HUES48 (cell line): ENCODE measurements at regions not wholly inside any gene's neighbourhood (a gene's known extent, or its start where the extent isn't known, plus 50 kb on each side); places are given as distances from the start of the nearest gene placed in this dataset.
"Not testable (repeated sequence)": the region's sequence is repeated elsewhere in the genome, so short reads cannot be mapped to it uniquely, and the experiment has no call there.

Source experiments
- H3K27ac ChIP-seq: one replicate; pipeline ENCODE4 v1.7.0; 2013; ENCODE audit warnings: low read depth, low read length, inconsistent platforms
- H3K27me3 ChIP-seq: 2 replicates; pipeline ENCODE4 v1.6.1; 2013; ENCODE audit warnings: mild to moderate bottlenecking, low read length; ENCODE audit not compliant: control insufficient read depth, insufficient read depth
- H3K36me3 ChIP-seq: 2 replicates; pipeline ENCODE4 v1.6.1; 2013; ENCODE audit warnings: low read length; ENCODE audit not compliant: control insufficient read depth, insufficient read depth
- H3K4me1 ChIP-seq: 2 replicates; pipeline ENCODE4 v1.6.1; 2013; ENCODE audit warnings: mild to moderate bottlenecking, low read length; ENCODE audit not compliant: control insufficient read depth, insufficient read depth
- H3K4me3 ChIP-seq: 2 replicates; pipeline ENCODE4 v1.5.1; 2013; ENCODE audit warnings: mild to moderate bottlenecking, low read depth, low read length
- H3K9ac ChIP-seq: 2 replicates; pipeline ENCODE4 v1.6.1; 2013; ENCODE audit warnings: mild to moderate bottlenecking, low read depth, low read length, moderate library complexity
- H3K9me3 ChIP-seq: 2 replicates; pipeline ENCODE4 v1.6.1; 2013; ENCODE audit warnings: low read length; ENCODE audit not compliant: control insufficient read depth, insufficient read depth

GRCh38 chr14:53237488-53237887 lies 84.4 kb upstream of the DDHD1 start:
- H3K27me3 ChIP-seq: no peaks in the 10 kb centered on the region
- H3K27ac ChIP-seq: no peak overlapping the region
- peaks cover 17% of the 10 kb centered on the region for H3K4me1 ChIP-seq
- no peaks in the 10 kb centered on the region for H3K36me3 ChIP-seq
- H3K9ac ChIP-seq: no peak overlapping the region
- H3K9me3 ChIP-seq: peaks cover 8% of the 10 kb centered on the region; the same call in 1 of the 2 replicates
- no peak overlapping the region for H3K4me3 ChIP-seq

GRCh38 chr14:53236708-53237107 lies 83.6 kb upstream of the DDHD1 start:
- no peak overlapping the region for H3K27ac ChIP-seq
- H3K9ac ChIP-seq: no peak overlapping the region
- no peaks in the 10 kb centered on the region for H3K36me3 ChIP-seq
- peaks cover 2% of the 10 kb centered on the region; the same call in 1 of the 2 replicates for H3K9me3 ChIP-seq
- H3K4me3 ChIP-seq: no peak overlapping the region
- no peaks in the 10 kb centered on the region for H3K27me3 ChIP-seq
- peaks cover 17% of the 10 kb centered on the region for H3K4me1 ChIP-seq

DNA sequence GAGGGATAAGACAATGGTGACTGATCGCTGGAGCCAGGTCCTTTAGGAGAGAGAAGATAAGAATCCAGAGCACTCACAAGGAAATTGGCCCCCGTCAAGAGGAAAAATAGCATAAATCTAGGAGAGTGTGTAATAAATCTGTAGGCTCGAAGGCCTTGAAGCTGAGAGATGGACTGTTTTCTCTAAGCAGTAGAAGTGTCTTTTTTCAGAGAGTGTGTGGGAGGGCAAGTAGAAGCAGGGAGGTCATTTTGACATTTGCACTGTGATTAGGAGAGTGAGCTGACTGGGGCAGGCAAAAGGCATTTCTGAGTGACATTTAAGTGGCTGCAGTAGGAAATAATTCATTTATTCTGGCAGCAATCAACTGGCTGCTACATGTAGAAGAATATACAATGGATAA lies 78.0 kb upstream of the DDHD1 start:
- no peaks in the 10 kb centered on the region for H3K36me3 ChIP-seq
- H3K9me3 ChIP-seq: no peaks in the 10 kb centered on the region
- H3K9ac ChIP-seq: no peak overlapping the region
- no peak overlapping the region for H3K4me3 ChIP-seq
- H3K27ac ChIP-seq: no peak overlapping the region
- H3K4me1 ChIP-seq: peaks cover 7% of the 10 kb centered on the region; the same call in 1 of the 2 replicates
- no peaks in the 10 kb centered on the region for H3K27me3 ChIP-seq

DNA sequence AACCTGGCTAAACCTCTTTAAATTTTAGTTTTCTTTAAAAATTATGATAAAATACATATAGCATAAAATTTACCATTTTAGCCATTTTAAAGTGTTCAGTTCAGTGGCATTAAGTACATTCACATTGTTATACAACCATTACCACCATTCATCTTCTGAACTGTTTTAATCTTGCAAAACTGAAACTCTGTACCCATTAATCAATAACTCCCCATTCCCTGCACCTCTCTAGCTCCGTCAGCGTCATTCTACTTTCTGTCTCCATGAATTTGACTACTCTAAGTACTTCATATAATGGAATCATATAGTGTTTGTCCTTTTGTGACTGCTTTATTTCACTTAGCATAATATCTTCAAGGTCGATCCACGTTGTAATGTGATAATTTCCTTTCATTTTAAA lies 75.8 kb upstream of the DDHD1 start:
- Histone ChIP-seq H3K9ac (no peak overlapping the region), H3K4me3 (no peak overlapping the region), H3K27me3 (no peaks in the 10 kb centered on the region), H3K27ac (no peak overlapping the region), H3K36me3 (no peaks in the 10 kb centered on the region), H3K9me3 (no peaks in the 10 kb centered on the region), H3K4me1 (no peaks in the 10 kb centered on the region)

DNA sequence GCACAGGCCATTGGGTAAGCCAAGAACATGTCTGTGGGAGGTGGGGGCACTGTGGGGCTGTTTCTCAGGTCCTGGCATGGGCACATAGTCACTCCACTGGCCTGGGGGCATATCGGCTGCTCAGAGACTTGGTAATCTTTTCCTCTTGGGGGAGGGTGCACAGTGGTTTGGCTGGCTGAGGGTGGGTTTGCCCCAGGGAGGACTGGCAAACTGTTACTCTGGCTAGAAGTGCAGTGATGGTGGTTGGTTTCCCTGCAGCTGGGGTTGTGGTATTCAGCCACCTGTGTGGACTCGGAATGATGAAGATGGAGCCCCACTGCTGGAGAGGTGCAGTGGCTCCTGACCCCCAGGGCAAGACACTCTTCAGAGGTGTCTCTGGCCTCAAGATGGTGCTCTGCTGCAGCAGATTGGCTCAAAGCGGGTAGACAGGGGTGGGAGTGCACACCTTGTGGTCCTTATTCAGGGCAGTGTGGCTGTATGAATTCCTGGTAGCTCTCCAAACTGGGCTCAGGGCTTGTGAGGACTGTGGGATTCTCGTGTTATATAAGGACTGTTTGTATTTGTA lies 74.1 kb upstream of the DDHD1 start:
- H3K4me3 ChIP-seq: no peak overlapping the region
- H3K9me3 ChIP-seq: no peaks in the 10 kb centered on the region
- no peaks in the 10 kb centered on the region for H3K27me3 ChIP-seq
- no peak overlapping the region for H3K9ac ChIP-seq
- H3K36me3 ChIP-seq: no peaks in the 10 kb centered on the region
- H3K27ac ChIP-seq: no peak overlapping the region
- H3K4me1 ChIP-seq: no peaks in the 10 kb centered on the region

GRCh38 chr14:53226553-53226952 lies 73.4 kb upstream of the DDHD1 start:
- Histone ChIP-seq H3K4me3 (no peak overlapping the region), H3K27ac (no peak overlapping the region), H3K27me3 (no peaks in the 10 kb centered on the region), H3K9me3 (no peaks in the 10 kb centered on the region), H3K9ac (no peak overlapping the region), H3K4me1 (no peaks in the 10 kb centered on the region), H3K36me3 (no peaks in the 10 kb centered on the region)

- no peaks in the 10 kb centered on the region for H3K36me3 ChIP-seq
- H3K27me3 ChIP-seq: no peaks in the 10 kb centered on the region
- H3K4me1 ChIP-seq: peaks cover 3% of the 10 kb centered on the region; the same call in 1 of the 2 replicates
- no peak overlapping the region for H3K9ac ChIP-seq
- H3K4me3 ChIP-seq: no peak overlapping the region
- H3K9me3 ChIP-seq: no peaks in the 10 kb centered on the region
- H3K27ac ChIP-seq: no peak overlapping the region
Measured at GRCh38 chr14:53220914-53221313, 67.8 kb upstream of the DDHD1 start.

GRCh38 chr14:53218161-53218560 lies 65.0 kb upstream of the DDHD1 start:
- Histone ChIP-seq H3K27ac (no peak overlapping the region), H3K4me1 (peaks cover 10% of the 10 kb centered on the region), H3K4me3 (peak overlapping the region; percentile 65), H3K9me3 (no peaks in the 10 kb centered on the region), H3K9ac (no peak overlapping the region), H3K36me3 (no peaks in the 10 kb centered on the region), H3K27me3 (no peaks in the 10 kb centered on the region)

DNA sequence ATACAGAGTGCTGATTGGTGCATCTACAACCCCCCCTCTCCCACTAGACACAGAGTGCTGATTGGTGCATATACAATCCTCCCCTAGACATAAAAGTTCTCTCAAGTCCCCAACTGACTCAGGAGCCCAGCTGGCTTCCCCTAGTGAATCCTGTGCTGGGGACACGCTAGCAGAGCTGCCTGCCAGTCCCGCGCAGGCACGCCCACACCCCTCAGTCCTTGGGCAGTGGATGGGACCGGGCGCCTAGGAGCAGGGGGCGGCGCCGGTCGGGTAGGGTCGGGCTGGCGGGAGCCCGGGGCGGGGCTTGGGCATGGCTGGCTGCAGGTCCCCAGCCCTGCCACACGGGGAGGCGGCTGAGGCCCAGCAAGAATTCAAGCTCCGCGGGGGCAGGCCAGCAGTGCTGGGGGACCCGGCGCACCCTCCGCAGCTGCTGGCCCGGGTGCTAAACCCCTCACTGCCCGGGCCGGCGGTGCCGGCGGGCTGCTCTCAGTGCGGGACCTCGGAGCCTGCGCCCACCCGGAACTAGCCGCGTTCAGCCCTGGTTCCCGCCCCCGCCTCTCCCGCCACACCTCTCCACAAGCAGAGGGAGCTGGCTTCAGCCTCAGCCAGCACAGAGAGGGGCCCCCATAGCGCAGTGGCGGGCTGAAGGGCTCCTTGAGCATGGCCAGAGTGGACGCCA lies 64.3 kb upstream of the DDHD1 start:
- Histone ChIP-seq H3K4me1 (peaks cover 10% of the 10 kb centered on the region), H3K9me3 (no peaks in the 10 kb centered on the region), H3K27ac (peak overlapping the region; percentile 69), H3K27me3 (no peaks in the 10 kb centered on the region), H3K4me3 (peak overlapping the region; percentile 65), H3K9ac (peak overlapping the region; percentile 57; the same call in 1 of the 2 replicates), H3K36me3 (no peaks in the 10 kb centered on the region)

DNA sequence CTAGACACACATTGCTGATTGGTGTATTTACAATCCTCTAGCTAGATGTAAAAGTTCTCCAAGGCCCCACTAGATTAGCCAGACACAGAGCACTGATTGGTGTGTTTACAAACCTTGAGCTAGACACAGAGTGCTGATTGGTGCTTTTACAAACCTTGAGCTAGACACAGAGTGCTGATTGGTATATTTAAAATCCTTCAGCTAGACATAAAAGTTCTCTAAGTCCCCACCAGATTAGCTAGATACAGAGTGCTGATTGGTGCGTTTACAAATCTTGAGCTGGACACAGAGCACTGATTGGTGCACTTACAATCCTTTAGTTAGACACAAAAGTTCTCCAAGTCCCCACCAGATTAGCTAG lies 63.8 kb upstream of the DDHD1 start:
- not testable (repeated sequence) for H3K27ac ChIP-seq, H3K36me3 ChIP-seq, H3K9ac ChIP-seq, H3K27me3 ChIP-seq, H3K9me3 ChIP-seq
- Histone ChIP-seq H3K4me1 (peaks cover 10% of the 10 kb centered on the region), H3K4me3 (peak overlapping the region; percentile 65)

DNA sequence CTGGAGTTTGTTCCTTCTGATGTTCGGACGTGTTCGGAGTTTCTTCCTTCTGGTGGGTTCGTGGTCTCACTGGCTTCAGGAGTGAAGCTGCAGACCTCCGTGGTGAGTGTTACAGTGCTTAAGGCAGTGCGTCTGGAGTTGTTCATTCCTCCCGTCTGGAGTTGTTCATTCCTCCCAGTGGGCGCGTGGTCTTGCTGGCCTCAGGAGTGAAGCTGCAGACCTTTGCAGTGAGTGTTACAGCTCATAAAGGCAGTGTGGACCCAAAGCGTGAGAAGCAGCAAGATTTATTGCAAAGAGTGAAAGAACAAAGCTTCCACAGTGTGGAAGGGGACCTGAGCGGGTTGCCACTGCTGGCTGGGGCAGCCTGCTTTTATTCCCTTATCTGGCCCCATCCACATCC lies 63.4 kb upstream of the DDHD1 start:
- H3K36me3 ChIP-seq: not testable (repeated sequence)

More for the DNA sequence above, 63.4 kb upstream of the DDHD1 start:
- not testable (repeated sequence) for H3K9ac ChIP-seq, H3K27me3 ChIP-seq, H3K4me3 ChIP-seq, H3K9me3 ChIP-seq, H3K27ac ChIP-seq
- peaks cover 10% of the 10 kb centered on the region for H3K4me1 ChIP-seq
